ENCODE measurements at regions not wholly inside any gene's neighbourhood (a gene's known extent, or its start where the extent isn't known, plus 50 kb on each side); places are given as distances from the start of the nearest gene placed in this dataset.

GRCh38 chr13:90906554-90906953 is 440.9 kb upstream of the MIR17HG start:
- Mint-ChIP-seq H3K4me1 (no peaks in the 10 kb centered on the region), H3K9me3 (peaks cover 13 to 25% of the 10 kb centered on the region in 2 donors), H3K27me3 (ENCODE audit: low read depth in 2 of 2) (no peaks in the 10 kb centered on the region), H3K4me3 (no peak overlapping the region), H3K27ac (no peak overlapping the region), H3K36me3 (no peaks in the 10 kb centered on the region)
- H3K36me3 ChIP-seq (ENCODE audit: control insufficient read depth, insufficient read depth, low read length): no peaks in the 10 kb centered on the region
- no peak for TF ChIP-seq CTCF (IDR thresholded peaks at IDR 0.05)
- intact Hi-C loops (cut with micrococcal nuclease): no loop called here
- H3K4me1 ChIP-seq (ENCODE audit: control insufficient read depth, insufficient read depth, low read length): no peaks in the 10 kb centered on the region
- peaks cover 10% of the 10 kb centered on the region for H3K9me3 ChIP-seq (ENCODE audit: control insufficient read depth, insufficient read depth, low read length)
- no peaks in the 10 kb centered on the region for H3K27me3 ChIP-seq (ENCODE audit: control insufficient read depth, insufficient read depth, low read length)
- WGBS (ENCODE audit: insufficient coverage): no CpG with 5 or more reads among the region's 1 CpG
- H3K4me3 ChIP-seq (ENCODE audit: low read length): no peak overlapping the region
- no peak overlapping the region for H3K27ac ChIP-seq (ENCODE audit: low read length)
- no peak for DNase-seq
- ATAC-seq: no peak

GRCh38 chr13:90908792-90909191 is 438.7 kb upstream of the MIR17HG start:
- H3K4me1 ChIP-seq (ENCODE audit: control insufficient read depth, insufficient read depth, low read length): no peaks in the 10 kb centered on the region
- H3K27me3 ChIP-seq (ENCODE audit: control insufficient read depth, insufficient read depth, low read length): no peaks in the 10 kb centered on the region
- Mint-ChIP-seq H3K4me1 (no peaks in the 10 kb centered on the region), H3K4me3 (no peak overlapping the region), H3K27me3 (ENCODE audit: low read depth in 2 of 2) (no peaks in the 10 kb centered on the region), H3K27ac (no peak overlapping the region), H3K36me3 (no peaks in the 10 kb centered on the region), H3K9me3 (peaks cover 13 to 18% of the 10 kb centered on the region in 2 donors)
- intact Hi-C loops (cut with micrococcal nuclease): no loop called here
- H3K36me3 ChIP-seq (ENCODE audit: control insufficient read depth, insufficient read depth, low read length): no peaks in the 10 kb centered on the region
- TF ChIP-seq CTCF (IDR thresholded peaks at IDR 0.05): no peak
- no peak for DNase-seq
- no peak overlapping the region for H3K4me3 ChIP-seq (ENCODE audit: low read length)
- no CpG with 5 or more reads among the region's 2 CpGs for WGBS (ENCODE audit: insufficient coverage)
- peaks cover 4% of the 10 kb centered on the region for H3K9me3 ChIP-seq (ENCODE audit: control insufficient read depth, insufficient read depth, low read length)
- H3K27ac ChIP-seq (ENCODE audit: low read length): no peak overlapping the region
- no peak for ATAC-seq

- no peaks in the 10 kb centered on the region for H3K27me3 ChIP-seq (ENCODE audit: control insufficient read depth, insufficient read depth, low read length)
- peaks cover 14 to 19% of the 10 kb centered on the region in 2 donors for H3K9me3 Mint-ChIP-seq
- H3K4me1 Mint-ChIP-seq: no peaks in the 10 kb centered on the region
- no peak for TF ChIP-seq CTCF (IDR thresholded peaks at IDR 0.05)
- H3K9me3 ChIP-seq (ENCODE audit: control insufficient read depth, insufficient read depth, low read length): peaks cover 4% of the 10 kb centered on the region
- H3K27ac Mint-ChIP-seq: no peak overlapping the region
- intact Hi-C loops (cut with micrococcal nuclease): no loop called here
- no peaks in the 10 kb centered on the region for H3K36me3 Mint-ChIP-seq
- DNase-seq: no peak
- ATAC-seq: no peak
- H3K4me1 ChIP-seq (ENCODE audit: control insufficient read depth, insufficient read depth, low read length): no peaks in the 10 kb centered on the region
- H3K4me3 Mint-ChIP-seq: no peak overlapping the region
- H3K27ac ChIP-seq (ENCODE audit: low read length): no peak overlapping the region
- no peaks in the 10 kb centered on the region for H3K27me3 Mint-ChIP-seq (ENCODE audit: low read depth in 2 of 2)
- H3K36me3 ChIP-seq (ENCODE audit: control insufficient read depth, insufficient read depth, low read length): no peaks in the 10 kb centered on the region
- 51% methylated on average over 2 of the region's 3 CpGs for WGBS (ENCODE audit: insufficient coverage)
- no peak overlapping the region for H3K4me3 ChIP-seq (ENCODE audit: low read length)
Measured at GRCh38 chr13:90910018-90910639, 437.4 kb upstream of the MIR17HG start.

- H3K27ac ChIP-seq (ENCODE audit: low read length): no peak overlapping the region
- no peaks in the 10 kb centered on the region for H3K4me1 Mint-ChIP-seq
- no peaks in the 10 kb centered on the region for H3K4me1 ChIP-seq (ENCODE audit: control insufficient read depth, insufficient read depth, low read length)
- TF ChIP-seq CTCF (IDR thresholded peaks at IDR 0.05): no peak
- no peaks in the 10 kb centered on the region for H3K36me3 Mint-ChIP-seq
- WGBS (ENCODE audit: insufficient coverage): no CpG with 5 or more reads among the region's 1 CpG
- H3K27ac Mint-ChIP-seq: no peak overlapping the region
- H3K4me3 ChIP-seq (ENCODE audit: low read length): no peak overlapping the region
- no peak overlapping the region for H3K4me3 Mint-ChIP-seq
- no peaks in the 10 kb centered on the region for H3K36me3 ChIP-seq (ENCODE audit: control insufficient read depth, insufficient read depth, low read length)
- ATAC-seq: no peak
- H3K9me3 Mint-ChIP-seq: peaks cover 14 to 16% of the 10 kb centered on the region in 2 donors
- no peak for DNase-seq
- intact Hi-C loops (cut with micrococcal nuclease): no loop called here
- H3K27me3 ChIP-seq (ENCODE audit: control insufficient read depth, insufficient read depth, low read length): no peaks in the 10 kb centered on the region
- H3K9me3 ChIP-seq (ENCODE audit: control insufficient read depth, insufficient read depth, low read length): peaks cover 1% of the 10 kb centered on the region
- no peaks in the 10 kb centered on the region for H3K27me3 Mint-ChIP-seq (ENCODE audit: low read depth in 2 of 2)
Measured at GRCh38 chr13:90912247-90912646, 435.2 kb upstream of the MIR17HG start.
